ENCODE measurements at regions not wholly inside any gene's neighbourhood (a gene's known extent, or its start where the extent isn't known, plus 50 kb on each side); places are given as distances from the start of the nearest gene placed in this dataset.

- no peak overlapping the region for H3K4me3 ChIP-seq (ENCODE audit: low read length)
- DNase-seq (ENCODE audit: low read depth), result no peak
- TF ChIP-seq CTCF (IDR thresholded peaks at IDR 0.05; ENCODE audit: insufficient read depth, low read depth, low read length, missing control alignments), result no peak
Observed at GRCh38 chr4:96379524-96379923, 539.6 kb downstream of the PDHA2 start.

DNA sequence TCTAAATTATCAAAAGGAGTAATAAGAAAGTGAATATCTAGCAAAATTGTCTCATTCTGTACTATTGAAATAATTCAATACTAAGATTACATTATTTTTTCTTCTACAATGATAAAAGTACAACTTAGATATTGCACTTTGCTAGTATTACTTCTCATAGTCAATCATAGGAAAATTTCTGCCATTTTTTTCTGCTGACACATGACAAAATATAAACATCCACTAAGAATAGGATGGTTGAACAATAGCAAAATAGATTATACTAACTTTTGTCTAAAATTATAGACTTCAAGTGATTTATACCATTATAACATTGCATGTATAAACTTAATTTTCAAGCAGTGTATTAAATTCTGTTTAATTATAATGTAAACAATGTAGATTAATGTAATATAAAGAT is 540.2 kb downstream of the PDHA2 start:
- TF ChIP-seq CTCF (IDR thresholded peaks at IDR 0.05; ENCODE audit: insufficient read depth, low read depth, low read length, missing control alignments), result no peak
- no peak overlapping the region for H3K4me3 ChIP-seq (ENCODE audit: low read length)
- no peak for DNase-seq (ENCODE audit: low read depth)

DNA sequence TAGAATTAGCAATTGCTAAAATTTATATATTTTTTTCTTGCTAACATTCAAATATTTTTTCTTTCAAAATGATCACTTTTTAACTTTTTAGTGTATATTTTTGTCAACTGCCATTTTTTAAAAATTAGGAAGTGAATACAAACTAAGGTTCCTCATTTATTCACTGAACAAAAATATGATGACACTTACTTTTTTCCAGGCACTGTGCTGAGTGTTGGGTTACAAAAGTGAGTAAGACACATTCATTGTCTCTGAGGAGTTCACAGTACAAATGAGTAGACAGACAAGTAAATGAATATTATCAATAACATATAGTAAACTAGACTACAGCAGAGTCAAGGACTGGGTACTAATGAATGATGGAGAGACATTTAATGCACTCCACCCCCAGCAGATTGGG is 543.5 kb downstream of the PDHA2 start:
- TF ChIP-seq CTCF (IDR thresholded peaks at IDR 0.05; ENCODE audit: insufficient read depth, low read depth, low read length, missing control alignments), result no peak
- DNase-seq (ENCODE audit: low read depth), result no peak
- H3K4me3 ChIP-seq (ENCODE audit: low read length), result no peak overlapping the region

- no peak for TF ChIP-seq CTCF (IDR thresholded peaks at IDR 0.05; ENCODE audit: insufficient read depth, low read depth, low read length, missing control alignments)
Observed at GRCh38 chr4:96389770-96390169, 549.9 kb downstream of the PDHA2 start.

DNA sequence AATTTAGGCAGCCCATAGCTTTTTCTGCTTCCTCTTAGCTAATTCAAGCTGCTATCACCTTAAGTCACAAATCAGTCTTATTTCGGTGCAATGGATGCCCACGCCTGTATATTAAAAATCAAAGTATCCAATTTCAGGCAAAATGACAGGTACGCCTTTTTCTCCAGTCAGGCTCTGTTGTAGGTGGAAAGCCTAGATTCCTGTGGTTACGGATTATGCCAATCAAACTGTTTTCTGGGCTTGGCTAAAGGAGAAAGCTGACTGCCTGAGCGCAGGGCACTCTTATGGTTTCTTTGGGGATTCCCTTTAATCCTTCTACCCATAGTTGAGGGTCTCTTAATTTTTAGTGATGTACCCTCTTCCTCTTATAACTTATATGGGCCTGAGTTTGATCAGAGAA is 550.5 kb downstream of the PDHA2 start:
- H3K4me3 ChIP-seq (ENCODE audit: low read length), result no peak overlapping the region
- TF ChIP-seq CTCF (IDR thresholded peaks at IDR 0.05; ENCODE audit: insufficient read depth, low read depth, low read length, missing control alignments), result no peak
- peak; percentile 14 for DNase-seq (ENCODE audit: low read depth)

More at GRCh38 chr4:96389770-96390169, 549.9 kb downstream of the PDHA2 start:
- H3K4me3 ChIP-seq (ENCODE audit: low read length), result no peak overlapping the region
- DNase-seq (ENCODE audit: low read depth), result no peak

DNA sequence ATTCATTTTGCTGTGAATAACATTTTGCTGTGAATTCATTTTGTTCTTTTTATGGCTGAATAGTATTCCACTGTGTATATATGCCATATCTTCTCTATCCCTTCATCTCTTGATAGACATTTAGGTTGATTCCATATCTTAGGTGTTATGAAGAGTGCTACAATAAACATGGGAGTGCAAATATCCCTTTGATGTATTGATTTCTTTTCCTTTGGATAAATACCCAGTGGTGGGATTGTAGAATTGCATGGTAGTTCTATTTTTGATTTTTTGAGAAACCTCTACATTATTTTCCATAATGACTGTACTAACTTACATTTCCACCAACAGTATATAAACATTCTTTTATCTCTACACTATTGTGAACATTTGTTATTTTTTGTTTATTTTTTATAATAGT is 555.9 kb downstream of the PDHA2 start:
- no peak for DNase-seq (ENCODE audit: low read depth)
- H3K4me3 ChIP-seq (ENCODE audit: low read length), result no peak overlapping the region
- TF ChIP-seq CTCF (IDR thresholded peaks at IDR 0.05; ENCODE audit: insufficient read depth, low read depth, low read length, missing control alignments), result no peak

DNA sequence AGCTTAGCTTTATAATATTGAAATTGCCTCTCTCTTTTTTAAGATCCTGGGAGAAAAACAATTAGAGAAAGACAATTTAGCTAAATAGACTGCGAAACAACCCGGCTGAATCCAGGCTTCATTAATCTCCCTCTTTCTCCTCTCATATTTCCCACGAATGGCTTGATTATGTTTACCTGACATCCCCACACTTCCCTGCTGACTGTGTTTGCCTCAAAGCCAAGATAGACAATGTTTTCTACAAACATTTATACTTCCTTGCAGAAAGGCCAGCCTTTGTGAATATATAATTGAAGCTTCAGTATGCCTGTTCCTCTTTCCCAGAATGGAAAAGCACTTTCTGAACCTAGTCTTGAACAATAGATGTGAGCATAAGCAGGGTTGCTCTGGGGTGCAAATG is 566.8 kb downstream of the PDHA2 start:
- TF ChIP-seq CTCF (IDR thresholded peaks at IDR 0.05; ENCODE audit: insufficient read depth, low read depth, low read length, missing control alignments), result no peak

More for the DNA sequence above, 566.8 kb downstream of the PDHA2 start:
- H3K4me3 ChIP-seq (ENCODE audit: low read length), result no peak overlapping the region
- DNase-seq (ENCODE audit: low read depth), result no peak

Measured in epithelial cell of esophagus (primary cell).